GM19351 (cell line): ENCODE measurements at regions not wholly inside any gene's neighbourhood (a gene's known extent, or its start where the extent isn't known, plus 50 kb on each side); places are given as distances from the start of the nearest gene placed in this dataset.
A peak's percentile ranks its signal among the peaks of the same experiment; 100 is the strongest.
"Not testable (repeated sequence)": the region's sequence is repeated elsewhere in the genome, so short reads cannot be mapped to it uniquely, and the experiment has no call there.

ENCODE experiments used
- ATAC-seq: cut with Tn5 transposase; IDR thresholded peaks from one replicate; pipeline ENCODE4 v1.9.1; 2021; ENCODE audit warnings: mild to moderate bottlenecking, moderate library complexity; ENCODE audit not compliant: unreplicated experiment

- not testable (repeated sequence) for ATAC-seq
These were observed 278.6 kb upstream of the MAP2 start for GRCh38 chr2:209145220-209145691.

DNA sequence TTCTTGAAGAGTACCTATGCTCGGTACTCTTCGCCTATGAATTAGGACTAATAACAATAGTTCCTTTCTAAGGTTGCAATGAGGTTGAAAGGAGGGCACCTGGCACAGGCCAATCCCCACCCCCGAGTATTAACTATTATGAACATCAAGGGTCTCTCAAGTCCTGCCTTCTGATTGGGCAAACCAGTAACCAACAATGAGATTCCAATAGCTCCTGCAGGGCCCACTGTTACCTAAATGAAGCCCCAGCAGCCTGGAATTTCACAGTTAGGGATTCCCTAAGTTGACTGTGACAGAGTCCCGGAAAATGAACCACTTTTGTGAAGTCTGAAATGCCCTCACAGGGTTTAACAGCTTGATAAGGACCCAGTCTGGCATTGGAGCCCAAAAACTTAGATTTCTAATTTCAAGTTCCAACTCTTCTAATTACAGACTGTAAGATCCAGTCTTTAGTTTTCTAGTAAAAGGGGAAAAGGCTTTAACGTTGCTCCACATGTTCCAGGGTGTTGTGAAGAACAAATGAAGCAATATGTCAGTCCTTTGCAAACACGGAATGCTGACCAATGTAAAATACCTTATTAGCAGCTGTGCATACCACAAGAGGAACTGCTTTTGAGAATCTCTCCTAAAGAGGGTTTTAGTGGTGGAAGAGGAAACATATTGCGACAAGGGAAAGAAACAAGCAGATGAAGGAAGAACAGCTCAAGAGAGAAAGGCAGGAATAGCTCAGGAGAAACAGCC is 277.7 kb upstream of the MAP2 start:
- ATAC-seq = peak; percentile 10

DNA sequence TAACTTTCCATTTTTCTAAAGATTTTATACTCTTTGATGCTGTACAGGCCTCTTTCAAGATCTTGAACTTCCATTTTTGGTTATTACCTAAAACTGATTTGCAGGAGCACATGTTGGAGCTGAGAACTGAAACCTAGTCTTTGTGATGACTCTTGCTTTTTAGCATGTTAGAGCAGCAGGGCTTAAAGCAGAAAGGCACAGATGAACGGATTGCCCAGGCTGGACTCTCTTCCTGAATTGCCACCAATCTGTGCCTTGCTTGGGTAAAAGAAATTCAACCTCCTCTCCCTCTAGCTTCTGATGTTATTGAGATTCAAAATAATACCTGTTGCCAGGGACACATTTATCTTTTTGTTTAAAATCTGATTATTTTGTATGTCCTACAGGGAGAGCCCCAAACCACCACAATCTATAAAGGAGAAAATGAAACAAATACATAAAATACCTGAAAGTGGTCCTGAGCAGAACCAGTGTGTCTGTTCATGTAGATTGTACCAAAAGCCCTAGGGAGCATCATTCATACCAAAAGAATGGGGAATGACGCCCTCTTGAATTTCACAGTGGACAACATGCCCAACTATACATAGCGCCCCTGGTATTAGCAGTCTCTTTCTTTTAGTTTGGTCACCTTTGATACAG is 277.0 kb upstream of the MAP2 start:
- peak; percentile 49 for ATAC-seq

- ATAC-seq = no peak
These were observed 275.9 kb upstream of the MAP2 start for GRCh38 chr2:209147981-209148380.

- no peak for ATAC-seq
These were observed 262.9 kb upstream of the MAP2 start for GRCh38 chr2:209160800-209161588.

GRCh38 chr2:209162129-209162528 is 261.7 kb upstream of the MAP2 start:
- no peak for ATAC-seq

- ATAC-seq = no peak
These were observed 241.9 kb upstream of the MAP2 start for GRCh38 chr2:209181984-209182383.

DNA sequence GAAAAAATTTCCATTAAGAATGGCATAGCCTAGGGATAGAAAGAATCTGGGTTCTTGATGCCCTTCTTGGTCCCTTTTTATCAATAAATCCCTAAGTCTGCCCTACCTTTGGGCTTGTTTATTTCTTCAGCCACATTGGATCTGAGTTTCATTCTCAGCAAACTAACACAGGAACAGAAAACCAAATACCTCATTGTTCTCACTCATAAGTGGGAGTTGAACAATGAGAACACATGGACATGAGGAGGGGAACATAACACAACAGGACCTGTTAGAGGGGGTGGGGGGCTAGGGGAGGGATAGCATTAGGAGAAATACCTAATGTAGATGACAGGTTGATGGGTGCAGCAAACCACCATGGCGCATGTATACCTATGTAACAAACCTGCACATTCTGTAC is 237.0 kb upstream of the MAP2 start:
- ATAC-seq = not testable (repeated sequence)

GRCh38 chr2:209189893-209190292 is 234.0 kb upstream of the MAP2 start:
- ATAC-seq = no peak

DNA sequence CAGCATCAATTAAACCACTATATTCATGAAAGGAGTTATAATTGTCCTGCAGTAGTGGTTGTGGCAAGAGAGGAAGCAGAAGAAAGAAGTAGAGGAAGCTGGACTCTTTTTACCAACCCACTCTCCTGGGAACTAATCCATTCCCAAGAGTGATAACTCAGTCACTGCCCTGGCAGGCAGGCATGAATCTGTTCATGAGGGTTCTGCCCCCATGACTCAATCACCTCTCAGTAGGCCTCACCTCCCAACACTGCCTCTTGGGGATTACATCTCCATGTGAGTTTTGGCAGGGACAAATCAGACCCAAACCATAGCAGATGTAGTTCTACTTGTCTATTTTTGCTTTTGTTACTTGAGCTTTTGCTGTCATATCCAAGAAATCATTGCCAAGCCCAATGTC is 232.7 kb upstream of the MAP2 start:
- no peak for ATAC-seq

- ATAC-seq = no peak
These were observed 229.1 kb upstream of the MAP2 start for GRCh38 chr2:209194717-209195116.

DNA sequence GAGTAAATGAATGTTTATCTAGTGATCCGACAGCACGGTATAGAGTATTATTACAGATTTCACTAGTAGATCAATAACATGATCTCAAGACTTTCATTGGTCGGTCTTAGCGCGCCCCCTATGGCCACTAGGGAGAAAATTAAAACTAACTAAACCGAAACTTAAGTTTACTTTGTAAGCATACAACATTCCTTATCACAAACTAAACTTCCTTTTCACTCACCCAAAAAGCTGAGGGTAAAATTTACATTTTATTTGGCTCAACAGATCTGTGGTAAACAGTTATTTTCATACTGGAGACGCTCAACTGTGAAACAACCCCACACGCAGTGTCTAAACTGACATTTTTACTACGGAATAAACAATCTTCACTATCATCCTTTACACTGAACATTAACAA is 215.6 kb upstream of the MAP2 start:
- peak; percentile 75 for ATAC-seq

GRCh38 chr2:209209943-209210342 is 213.9 kb upstream of the MAP2 start:
- ATAC-seq = no peak

DNA sequence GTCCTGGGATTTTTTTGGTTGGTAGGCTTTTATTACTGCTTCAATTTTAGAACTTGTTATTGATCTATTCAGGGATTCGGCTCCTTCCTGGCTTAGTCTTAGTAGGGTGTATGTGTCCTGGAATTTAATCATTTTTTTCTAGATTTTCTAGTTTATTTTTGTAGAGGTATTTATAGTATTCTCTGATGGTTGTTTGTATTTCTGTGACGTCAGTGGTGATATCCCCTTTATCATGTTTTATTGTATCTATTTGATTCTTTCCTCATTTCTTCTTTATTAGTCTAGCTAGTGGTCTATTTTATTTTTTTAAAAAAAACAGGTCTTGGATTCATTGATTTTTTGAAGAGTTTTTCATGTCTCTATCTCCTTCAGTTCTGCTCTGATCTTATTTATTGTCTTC is 193.3 kb upstream of the MAP2 start:
- no peak for ATAC-seq

DNA sequence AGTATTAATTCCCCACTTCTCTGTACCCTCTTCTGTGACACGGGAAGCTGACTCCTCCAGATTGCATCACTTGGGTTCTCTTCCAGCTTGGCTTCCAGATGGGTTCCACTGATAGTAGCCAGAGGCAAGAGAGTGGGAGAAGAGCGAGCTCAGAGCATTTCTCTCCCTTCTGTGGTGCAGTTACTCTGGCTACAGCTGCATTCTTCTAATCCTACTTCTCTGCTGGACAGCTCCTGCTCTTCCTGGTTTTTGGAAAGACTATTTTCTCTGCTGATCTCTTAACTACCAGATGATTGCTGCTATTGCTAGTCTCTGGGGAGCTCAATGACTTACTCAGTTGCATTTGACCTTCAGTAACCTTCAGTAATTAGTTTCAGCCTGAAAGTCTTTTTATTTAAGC is 187.5 kb upstream of the MAP2 start:
- ATAC-seq = no peak

- no peak for ATAC-seq
These were observed 184.9 kb upstream of the MAP2 start for GRCh38 chr2:209238765-209239584.

DNA sequence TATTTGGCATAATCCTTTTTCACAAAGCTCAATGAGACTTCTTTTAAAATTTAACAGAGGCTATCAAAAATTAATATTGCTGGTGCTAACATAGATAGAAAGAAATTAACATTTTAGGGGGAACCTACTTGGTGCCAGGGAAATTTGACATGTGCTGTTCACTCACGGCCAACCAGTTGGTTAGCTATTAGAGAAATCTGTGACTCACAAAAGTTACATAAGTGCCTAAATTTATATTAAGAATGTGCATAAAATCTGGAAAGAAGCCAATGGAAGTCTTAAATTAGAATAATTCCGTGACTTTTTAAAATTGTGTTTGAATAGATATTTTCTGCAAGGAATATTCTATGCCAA is 184.3 kb upstream of the MAP2 start:
- no peak for ATAC-seq

- no peak for ATAC-seq
These were observed 183.6 kb upstream of the MAP2 start for GRCh38 chr2:209240204-209240603.

- ATAC-seq = no peak
These were observed 170.3 kb upstream of the MAP2 start for GRCh38 chr2:209253544-209253943.

DNA sequence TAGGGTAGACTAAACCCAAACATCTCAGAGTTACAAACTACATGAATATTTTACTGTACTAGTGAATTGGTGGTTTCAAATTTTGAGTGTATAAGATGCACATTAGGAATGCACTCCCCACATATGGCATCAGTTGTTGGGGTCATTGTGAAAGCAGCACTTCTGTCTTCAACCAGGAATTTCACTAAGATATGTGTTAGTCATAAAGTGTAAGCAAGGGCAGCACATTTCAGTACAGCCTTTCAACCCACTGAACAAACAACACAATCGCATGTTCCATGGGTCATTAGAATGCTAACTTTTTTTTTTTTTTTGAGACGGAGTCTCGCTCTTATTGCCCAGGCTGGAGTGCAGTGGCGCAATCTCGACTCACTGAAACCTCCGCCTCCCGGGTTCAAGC is 164.1 kb upstream of the MAP2 start:
- ATAC-seq = no peak

- ATAC-seq = no peak
These were observed 163.6 kb upstream of the MAP2 start for GRCh38 chr2:209260281-209260680.
